HL-60/S4 treated with retinoic acid at 250 ng/mL for 4 days and 3 days (cell line): ENCODE measurements at regions not wholly inside any gene's neighbourhood (a gene's known extent, or its start where the extent isn't known, plus 50 kb on each side); places are given as distances from the start of the nearest gene placed in this dataset.

Experiments
- in situ Hi-C: fragments of 300-500 bp; cut with MboI; formaldehyde crosslinking; loops from 2 replicates; pipeline ENCODE4 v1.7.0; 2022; ENCODE audit warnings: low sequenced_read_pairs

DNA sequence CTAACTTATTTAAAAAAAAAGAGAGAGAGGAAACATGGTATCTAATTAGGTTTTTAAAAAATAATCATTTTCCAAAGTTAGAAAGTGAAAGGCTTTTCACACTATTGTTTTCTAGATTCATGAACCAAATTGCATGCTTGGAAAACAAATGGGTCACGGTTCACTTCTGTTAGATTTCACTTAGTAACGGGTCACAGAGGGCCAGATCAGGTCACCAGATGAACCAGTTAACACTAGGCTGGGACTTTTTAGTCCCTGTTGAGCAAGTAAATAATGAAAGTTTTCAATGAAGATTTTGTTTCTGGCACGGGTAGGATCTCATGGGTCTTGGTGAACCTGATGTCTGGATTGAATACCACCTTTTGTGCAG is 207.2 kb upstream of the RFX3 start:
- in situ Hi-C loops: loop anchor here (25.0 kb wide), 3 partner anchors 379 to 629 kb away; no protein-coding TSS in a partner anchor

DNA sequence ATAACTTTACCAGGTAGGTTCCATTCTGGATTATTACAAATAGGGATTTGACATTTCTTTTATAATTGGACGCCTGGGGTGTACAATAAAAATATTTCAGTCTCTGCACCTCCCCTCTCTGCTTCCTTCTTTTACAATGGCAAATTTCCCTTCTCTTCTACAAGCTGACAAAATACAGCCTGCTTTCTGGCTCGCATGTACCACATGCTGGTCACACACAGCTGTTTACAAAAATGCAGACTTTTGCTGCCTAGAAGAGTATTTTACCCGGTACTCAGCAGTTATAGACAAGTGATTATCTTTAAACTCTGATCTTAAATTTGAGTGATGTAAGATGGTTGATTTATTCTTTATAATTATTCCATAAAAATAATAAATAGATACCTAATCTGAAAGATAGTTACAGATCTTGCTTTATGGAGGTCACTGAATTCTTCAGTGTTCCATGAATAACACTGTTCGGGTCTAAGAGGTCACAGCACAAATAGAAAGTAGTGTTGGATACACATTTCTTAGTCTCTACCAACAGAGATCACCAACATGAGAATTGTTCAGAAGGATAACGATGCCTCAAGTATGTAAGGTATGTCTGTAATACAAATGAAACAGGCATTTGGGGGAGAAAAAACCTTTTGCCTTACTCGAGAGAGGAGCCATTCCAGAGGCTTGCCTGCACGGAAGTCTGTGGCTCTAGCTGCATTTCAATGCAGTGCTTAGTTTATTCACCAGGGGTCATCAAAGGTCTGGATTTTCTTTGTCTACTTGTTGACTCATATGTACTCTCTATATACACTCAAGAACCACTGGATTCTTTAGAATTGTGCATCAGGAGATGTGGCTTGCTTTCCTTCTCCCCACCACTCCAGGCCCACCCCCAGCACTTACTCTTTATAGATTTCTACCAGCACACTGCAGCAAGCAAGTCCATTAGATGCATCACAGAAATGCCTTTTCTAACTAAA is 206.6 kb upstream of the RFX3 start:
- in situ Hi-C loops: loop anchor here (25.0 kb wide), 3 partner anchors 380 to 630 kb away; no protein-coding TSS in a partner anchor

DNA sequence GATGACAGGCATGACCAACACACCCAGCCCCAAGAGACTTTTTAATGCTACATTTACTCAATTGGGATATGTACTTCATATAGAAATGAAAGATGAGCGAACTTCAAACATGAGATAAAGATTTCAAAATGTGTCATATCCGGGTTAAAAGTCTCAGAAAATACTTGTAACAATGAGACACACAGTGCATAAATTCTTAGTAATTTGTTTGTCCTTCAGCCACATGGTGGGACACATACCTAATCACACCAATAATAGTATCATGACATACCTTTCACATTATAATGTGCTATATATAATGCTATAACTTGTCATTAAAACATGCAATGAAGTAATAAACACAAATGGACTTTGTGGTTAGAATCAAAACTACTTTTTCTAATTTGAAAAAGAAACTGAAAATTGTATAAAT is 204.7 kb upstream of the RFX3 start:
- in situ Hi-C loops: loop anchor here (25.0 kb wide), 3 partner anchors 382 to 632 kb away; no protein-coding TSS in a partner anchor

GRCh38 chr9:3721096-3721495 is 195.3 kb upstream of the RFX3 start:
- in situ Hi-C loops: no loop called here

- in situ Hi-C loops: no loop called here
These were observed 193.5 kb upstream of the RFX3 start for GRCh38 chr9:3719286-3719685.

GRCh38 chr9:3716415-3716814 is 190.6 kb upstream of the RFX3 start:
- in situ Hi-C loops: no loop called here

DNA sequence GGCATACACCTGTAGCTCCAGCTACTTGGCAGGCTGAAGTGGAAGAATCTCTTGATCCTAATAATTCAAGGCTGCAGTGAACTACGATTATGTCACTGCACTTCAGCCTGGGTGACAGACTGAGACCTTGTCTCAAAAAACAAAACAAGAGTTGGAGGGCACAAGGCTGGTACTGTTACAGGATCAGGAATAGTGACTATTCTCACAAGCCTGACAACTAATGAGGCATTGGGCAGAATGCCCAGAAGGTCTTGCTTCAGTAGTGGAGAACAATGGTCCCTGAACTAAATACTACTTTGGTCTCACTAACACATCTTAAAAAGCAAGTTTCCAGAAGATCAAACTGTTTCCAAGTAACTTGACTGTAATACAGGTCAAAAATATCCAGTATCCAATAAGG is 182.9 kb upstream of the RFX3 start:
- in situ Hi-C loops: no loop called here

DNA sequence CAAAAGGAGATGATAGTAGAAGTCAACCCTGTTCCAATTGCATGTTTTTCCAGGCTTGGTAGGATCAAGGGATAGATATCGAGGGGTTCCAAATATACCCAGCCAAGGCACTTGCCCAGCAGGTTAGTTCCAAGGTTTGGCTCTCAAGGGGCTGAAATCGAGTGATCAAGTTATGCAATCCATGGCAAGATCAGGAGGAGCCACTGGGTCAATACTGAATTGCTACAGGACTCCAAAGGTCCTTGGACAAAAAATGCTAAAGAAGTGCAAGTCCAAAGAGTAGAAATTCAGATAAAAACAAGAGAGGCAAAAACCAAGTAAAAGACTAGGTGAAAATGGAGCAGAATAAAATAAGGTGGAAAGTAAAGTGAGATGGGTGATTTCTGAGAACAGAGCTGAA is 179.1 kb upstream of the RFX3 start:
- in situ Hi-C loops: no loop called here

- in situ Hi-C loops: no loop called here
These were observed 175.0 kb upstream of the RFX3 start for GRCh38 chr9:3700772-3701171.

DNA sequence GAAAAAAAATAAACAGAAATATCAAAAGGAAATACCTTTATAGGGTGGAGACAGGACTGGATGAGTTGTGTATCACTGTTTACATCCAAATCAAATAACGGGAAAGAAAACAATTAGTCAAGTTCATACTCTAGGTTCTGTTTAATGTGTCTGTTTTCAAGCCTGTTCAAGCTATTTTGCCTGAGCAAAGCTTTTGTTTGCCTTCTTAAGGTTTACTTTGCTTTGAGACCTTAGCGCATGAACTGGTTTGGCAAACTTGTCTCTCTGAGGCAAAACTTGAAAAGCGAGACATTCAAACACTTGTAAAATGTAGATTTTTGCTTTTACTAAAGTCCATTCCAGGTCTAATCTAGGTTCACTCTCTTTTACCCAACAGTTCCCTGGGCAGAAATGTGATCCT is 174.1 kb upstream of the RFX3 start:
- in situ Hi-C loops: no loop called here

DNA sequence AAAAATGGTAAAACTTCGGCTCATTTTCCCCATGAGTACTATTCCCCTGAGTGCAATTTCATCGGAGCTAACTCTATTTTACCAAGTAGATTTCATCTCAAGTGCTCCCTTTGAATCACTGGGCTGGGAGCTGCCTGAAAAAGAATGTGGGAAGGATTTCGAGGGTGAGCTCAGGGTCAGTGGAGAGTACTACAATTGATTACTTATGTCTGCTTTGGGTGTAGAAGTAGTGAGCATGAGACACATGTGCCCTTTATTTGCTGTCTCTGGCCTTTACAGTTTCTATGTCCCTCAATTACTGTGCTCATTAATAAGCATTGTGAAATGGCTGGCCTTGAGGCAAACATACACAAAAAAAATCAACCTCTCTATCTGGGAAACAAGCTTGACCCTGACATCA is 172.7 kb upstream of the RFX3 start:
- in situ Hi-C loops: no loop called here

GRCh38 chr9:3698076-3698475 is 172.3 kb upstream of the RFX3 start:
- in situ Hi-C loops: no loop called here

DNA sequence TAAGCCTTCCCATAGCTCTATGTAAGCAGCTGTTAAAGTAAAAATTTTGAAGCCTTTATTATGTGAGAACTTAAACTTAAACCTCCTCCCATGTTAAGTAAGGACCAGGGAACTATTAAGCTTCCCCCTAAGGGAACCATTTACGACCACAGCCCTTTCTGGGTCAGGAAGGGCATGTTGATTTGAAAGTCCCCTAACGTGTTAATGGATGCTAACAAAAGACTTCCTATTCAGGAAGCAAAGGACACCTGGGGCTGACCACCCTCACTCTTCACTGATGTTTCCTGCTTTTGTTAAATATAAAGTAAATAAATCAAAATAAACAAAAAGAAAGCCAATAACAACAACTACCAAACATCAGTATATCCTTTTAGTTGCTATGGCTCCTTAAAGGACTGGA is 170.6 kb upstream of the RFX3 start:
- in situ Hi-C loops: no loop called here

GRCh38 chr9:3692606-3693005 is 166.8 kb upstream of the RFX3 start:
- in situ Hi-C loops: no loop called here

DNA sequence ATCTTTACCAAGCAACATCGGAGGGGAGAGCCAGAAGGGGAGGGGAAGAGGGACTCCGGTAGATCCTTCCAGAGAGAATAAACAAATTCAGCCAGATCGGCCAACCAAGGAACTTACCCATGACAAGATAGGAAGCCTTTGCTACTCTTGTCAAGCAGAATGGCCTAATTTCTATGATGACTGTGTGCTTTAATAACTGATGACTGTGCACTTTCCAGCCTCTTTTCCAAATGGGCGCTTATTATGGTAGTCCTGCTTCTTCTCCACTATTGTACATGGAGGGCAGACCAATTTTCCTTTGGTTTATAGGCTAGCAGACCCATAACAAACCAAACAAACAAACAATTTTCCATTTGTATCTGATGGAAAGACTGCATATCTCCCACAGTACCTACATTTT is 163.8 kb upstream of the RFX3 start:
- in situ Hi-C loops: no loop called here

GRCh38 chr9:3687145-3687544 is 161.3 kb upstream of the RFX3 start:
- in situ Hi-C loops: no loop called here

DNA sequence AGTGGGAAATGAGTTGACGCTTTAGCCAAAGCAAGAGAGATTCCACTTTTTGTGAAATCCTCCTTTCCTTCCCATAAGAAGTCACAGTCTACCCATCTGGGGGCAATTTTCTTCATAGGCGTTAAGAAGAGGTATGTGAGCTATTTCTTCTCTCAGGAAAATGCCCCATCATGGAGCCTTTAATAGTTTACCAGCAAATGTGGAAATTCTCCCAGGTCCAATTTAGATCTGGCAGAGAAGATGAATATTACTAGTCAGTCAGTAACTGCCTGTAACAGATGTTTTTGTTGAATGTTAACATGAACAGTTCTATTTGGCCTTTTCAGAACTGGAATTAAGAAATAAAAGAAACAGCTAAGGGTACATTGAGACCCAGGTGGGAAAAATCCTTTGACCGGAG is 156.4 kb upstream of the RFX3 start:
- in situ Hi-C loops: no loop called here

GRCh38 chr9:3677541-3677940 is 151.7 kb upstream of the RFX3 start:
- in situ Hi-C loops: no loop called here

DNA sequence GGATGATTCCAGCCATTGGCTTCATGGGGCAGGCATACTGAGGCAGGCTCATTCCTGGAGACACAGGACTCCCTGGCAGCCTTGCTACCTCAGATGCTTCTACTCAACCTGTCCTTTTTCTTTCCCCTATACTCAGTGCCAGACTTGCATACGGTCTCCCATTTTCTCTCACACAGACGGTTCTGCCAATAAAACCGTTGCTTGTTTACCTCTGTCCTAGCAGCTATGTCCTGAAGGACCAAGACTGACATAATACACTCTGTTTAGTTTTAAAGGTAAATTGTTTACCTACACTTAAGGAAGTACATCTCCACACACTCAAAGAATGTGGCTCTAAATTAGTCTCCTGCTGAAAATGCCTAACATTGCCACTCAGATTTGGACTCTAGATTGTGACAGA is 151.0 kb upstream of the RFX3 start:
- in situ Hi-C loops: no loop called here

DNA sequence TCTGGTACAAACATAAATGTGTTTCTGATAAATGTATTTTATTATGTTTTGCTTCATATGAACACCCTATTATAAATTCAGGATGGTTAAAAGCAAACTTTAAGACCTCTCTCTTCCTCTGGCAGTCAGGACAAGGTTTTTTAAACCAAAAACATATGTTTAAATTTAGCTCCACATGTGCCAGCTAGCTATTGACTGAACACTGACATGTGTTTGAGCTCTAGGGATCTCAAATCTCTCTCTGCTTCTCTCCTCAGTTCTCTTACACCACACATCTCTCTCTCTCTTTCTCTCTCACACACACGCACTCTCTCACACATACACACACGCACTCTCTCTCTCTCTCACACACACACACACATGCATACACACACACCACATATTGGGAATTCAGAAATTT is 150.1 kb upstream of the RFX3 start:
- in situ Hi-C loops: no loop called here

- in situ Hi-C loops: no loop called here
These were observed 148.8 kb upstream of the RFX3 start for GRCh38 chr9:3674561-3674960.

DNA sequence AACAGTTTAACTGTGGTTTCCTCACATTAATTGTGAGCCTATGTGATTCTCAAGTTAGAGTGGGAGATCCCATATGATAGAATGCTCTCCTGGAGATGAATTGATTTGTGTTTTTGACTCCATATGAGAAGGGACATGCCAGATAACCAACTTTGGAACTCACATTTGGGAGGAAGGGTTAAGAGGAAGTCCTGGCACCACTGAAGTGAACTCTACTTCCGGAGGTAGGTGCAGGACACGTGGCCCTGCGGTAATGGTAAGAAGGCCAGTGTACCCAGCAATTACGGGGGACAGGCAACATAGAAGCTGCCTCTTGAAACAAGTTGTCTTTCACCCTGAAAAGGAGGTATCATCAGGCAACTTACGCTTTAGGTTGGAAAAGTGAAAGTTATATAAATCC is 146.6 kb upstream of the RFX3 start:
- in situ Hi-C loops: no loop called here

GRCh38 chr9:3664044-3664443 is 138.2 kb upstream of the RFX3 start:
- in situ Hi-C loops: no loop called here
